Natural killer cell (primary cell): ENCODE measurements at regions not wholly inside any gene's neighbourhood (a gene's known extent, or its start where the extent isn't known, plus 50 kb on each side); places are given as distances from the start of the nearest gene placed in this dataset.

ENCODE experiments used
- ATAC-seq, 3 donors: fragments of 150-1000 bp in 2 of 3; fragments of 200-7000 bp in 1 of 3; cut with Tn5 transposase; 1 replicate in 1 of 3; 2 replicates in 2 of 3; pipeline ENCODE4 v1.10.0; 2021; ENCODE audit warnings: mild to moderate bottlenecking in 2 of 3, moderate library complexity in 2 of 3
- DNase-seq, 2 donors: peaks; one replicate each; pipeline versions ENCODE4 v3.0.0 to v3.0.0-alpha.2; 2013 to 2021; ENCODE audit warnings: mixed read lengths in 1 of 2
- H3K27ac ChIP-seq: one replicate; pipeline ENCODE4 v1.5.1; 2013; ENCODE audit warnings: mild to moderate bottlenecking, low read length
- H3K27me3 ChIP-seq: one replicate; pipeline ENCODE4 v1.6.1; 2013; ENCODE audit warnings: low read length; ENCODE audit not compliant: control insufficient read depth, insufficient read depth
- H3K36me3 ChIP-seq: one replicate; pipeline ENCODE4 v1.6.1; 2013; ENCODE audit warnings: low read length; ENCODE audit not compliant: control insufficient read depth, insufficient read depth
- H3K4me1 ChIP-seq: one replicate; pipeline ENCODE4 v1.6.1; 2013; ENCODE audit warnings: low read length; ENCODE audit not compliant: control insufficient read depth, insufficient read depth
- H3K4me3 ChIP-seq: one replicate; pipeline ENCODE4 v1.5.1; 2013; ENCODE audit warnings: low read length
- H3K9me3 ChIP-seq: one replicate; pipeline ENCODE4 v1.6.1; 2013; ENCODE audit warnings: low read length; ENCODE audit not compliant: control insufficient read depth, insufficient read depth
- H3K27ac Mint-ChIP-seq, 2 donors: one replicate each; pipeline ENCODE4 v1.8.0; 2022; ENCODE audit warnings: mild to moderate bottlenecking in 2 of 2, mixed read lengths in 2 of 2, moderate library complexity in 1 of 2
- H3K27me3 Mint-ChIP-seq, 2 donors: one replicate each; pipeline ENCODE4 v1.8.0; 2022; ENCODE audit warnings: low read depth in 2 of 2, mixed read lengths in 2 of 2
- H3K36me3 Mint-ChIP-seq: one replicate; pipeline ENCODE4 v1.8.0; 2022; ENCODE audit warnings: mixed read lengths
- H3K4me1 Mint-ChIP-seq, 2 donors: one replicate each; pipeline ENCODE4 v1.8.0; 2022; ENCODE audit warnings: mixed read lengths in 2 of 2
- H3K4me3 Mint-ChIP-seq: one replicate; pipeline ENCODE4 v1.8.0; 2022; ENCODE audit warnings: mild to moderate bottlenecking, moderate library complexity, mixed read lengths
- H3K9me3 Mint-ChIP-seq, 2 donors: one replicate each; pipeline ENCODE4 v1.8.0; 2022; ENCODE audit warnings: mixed read lengths in 2 of 2
- CTCF ChIP-seq: fragments of 200-600 bp; IDR thresholded peaks from one replicate; pipeline ENCODE4 v1.8.0; 2022; ENCODE audit warnings: antibody characterized with exemption
- WGBS: methylation state at CpG from one replicate; pipeline ENCODE4 v1.1.7; 2013; ENCODE audit warnings: missing lambda C conversion rate; ENCODE audit not compliant: insufficient coverage; 5-methylcytosine and 5-hydroxymethylcytosine counted together
- intact Hi-C: fragments of 100-400 bp; cut with micrococcal nuclease; formaldehyde crosslinking; loops from one replicate; pipeline ENCODE4 v1.14.2; 2022

GRCh38 chr3:13266005-13266404, 154.1 kb downstream of the NUP210 start:
- Mint-ChIP-seq H3K4me3 (no peak overlapping the region), H3K27ac (no peak overlapping the region), H3K4me1 (peaks cover 6 to 8% of the 10 kb centered on the region in 2 donors), H3K36me3 (no peaks in the 10 kb centered on the region), H3K9me3 (no peaks in the 10 kb centered on the region), H3K27me3 (peaks cover 10 to 25% of the 10 kb centered on the region in 2 donors)
- no peaks in the 10 kb centered on the region for H3K36me3 ChIP-seq
- ATAC-seq (no peak), DNase-seq (no peak)
- WGBS = 91% methylated on average over 8 of the region's 8 CpGs
- no peak overlapping the region for H3K4me3 ChIP-seq
- no peaks in the 10 kb centered on the region for H3K27me3 ChIP-seq
- no peak for TF ChIP-seq CTCF
- H3K27ac ChIP-seq = no peak overlapping the region
- H3K4me1 ChIP-seq = peaks cover 10% of the 10 kb centered on the region
- intact Hi-C loops = no loop called here
- peaks cover 3% of the 10 kb centered on the region for H3K9me3 ChIP-seq

- H3K4me1 ChIP-seq = peaks cover 10% of the 10 kb centered on the region
- intact Hi-C loops = no loop called here
- ATAC-seq = no peak
- no peak overlapping the region for H3K27ac ChIP-seq
- TF ChIP-seq CTCF = no peak
- 89% methylated on average over 3 of the region's 3 CpGs for WGBS
- no peaks in the 10 kb centered on the region for H3K27me3 ChIP-seq
- peaks cover 3% of the 10 kb centered on the region for H3K9me3 ChIP-seq
- peaks cover 10 to 25% of the 10 kb centered on the region in 2 donors for H3K27me3 Mint-ChIP-seq
- H3K36me3 Mint-ChIP-seq = no peaks in the 10 kb centered on the region
- no peak overlapping the region for H3K27ac Mint-ChIP-seq
- no peak for DNase-seq
- peaks cover 6 to 8% of the 10 kb centered on the region in 2 donors for H3K4me1 Mint-ChIP-seq
- H3K9me3 Mint-ChIP-seq = no peaks in the 10 kb centered on the region
- H3K4me3 ChIP-seq = no peak overlapping the region
- H3K36me3 ChIP-seq = no peaks in the 10 kb centered on the region
- no peak overlapping the region for H3K4me3 Mint-ChIP-seq
These were observed 154.6 kb downstream of the NUP210 start for GRCh38 chr3:13265507-13265906.

GRCh38 chr3:13265016-13265415, 155.1 kb downstream of the NUP210 start:
- Histone ChIP-seq H3K9me3 (peaks cover 3% of the 10 kb centered on the region), H3K4me1 (peaks cover 10% of the 10 kb centered on the region), H3K27ac (no peak overlapping the region), H3K36me3 (no peaks in the 10 kb centered on the region), H3K27me3 (no peaks in the 10 kb centered on the region), H3K4me3 (no peak overlapping the region)
- no peak for DNase-seq
- intact Hi-C loops = no loop called here
- Mint-ChIP-seq H3K9me3 (no peaks in the 10 kb centered on the region), H3K27ac (no peak overlapping the region), H3K4me1 (peaks cover 6 to 8% of the 10 kb centered on the region in 2 donors), H3K4me3 (no peak overlapping the region), H3K36me3 (no peaks in the 10 kb centered on the region), H3K27me3 (peaks cover 10 to 25% of the 10 kb centered on the region in 2 donors)
- ATAC-seq = no peak
- TF ChIP-seq CTCF = no peak
- 92% methylated on average over 7 of the region's 7 CpGs for WGBS

GRCh38 chr3:13264468-13264795, 155.7 kb downstream of the NUP210 start:
- TF ChIP-seq CTCF = no peak
- Histone ChIP-seq H3K27me3 (no peaks in the 10 kb centered on the region), H3K9me3 (peaks cover 3% of the 10 kb centered on the region), H3K4me1 (peaks cover 10% of the 10 kb centered on the region), H3K36me3 (no peaks in the 10 kb centered on the region), H3K27ac (no peak overlapping the region), H3K4me3 (no peak overlapping the region)
- Mint-ChIP-seq H3K27me3 (peaks cover 10 to 25% of the 10 kb centered on the region in 2 donors), H3K27ac (no peak overlapping the region), H3K4me3 (no peak overlapping the region), H3K4me1 (peaks cover 6 to 8% of the 10 kb centered on the region in 2 donors), H3K9me3 (no peaks in the 10 kb centered on the region), H3K36me3 (no peaks in the 10 kb centered on the region)
- DNase-seq (no peak), ATAC-seq (no peak)
- WGBS = 79% methylated on average over 9 of the region's 9 CpGs
- intact Hi-C loops = no loop called here
